ENCODE measurements at regions not wholly inside any gene's neighbourhood (a gene's known extent, or its start where the extent isn't known, plus 50 kb on each side); places are given as distances from the start of the nearest gene placed in this dataset.

DNA sequence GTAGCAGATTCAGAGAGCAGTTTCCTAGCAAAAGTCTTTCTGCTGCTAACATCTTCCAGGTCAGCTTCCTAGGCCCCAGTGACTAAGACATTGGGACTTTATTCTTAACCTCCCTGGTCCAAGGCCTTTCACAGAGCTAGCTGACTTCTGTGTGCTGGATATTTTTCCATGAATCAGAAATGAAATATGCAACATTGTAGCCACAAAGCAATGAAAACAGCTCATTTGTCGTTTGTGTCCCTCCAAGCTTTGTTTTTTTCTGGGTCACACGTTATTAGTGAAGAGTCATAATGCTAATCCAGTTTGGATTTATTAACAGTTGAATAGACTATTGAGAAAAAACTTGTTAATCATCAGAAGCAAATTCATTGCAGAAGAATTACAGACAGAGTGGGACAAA is 82.4 kb downstream of the ARF6 start:
- DNase-seq (no peak), ATAC-seq (no peak)
- in situ Hi-C loops (cut with MboI; ENCODE audit: low sequenced_read_pairs in 4 of 4) (no loop called here), intact Hi-C loops (cut with DNase I; ENCODE audit: low total_unique reads) (no loop called here)
- Histone ChIP-seq H3K27ac (no peak overlapping the region), H3K4me3 (no peak overlapping the region), H3K4me1 (peaks cover 29 to 30% of the 10 kb centered on the region in 2 donors), H3K9me3 (no peaks in the 10 kb centered on the region), H3K27me3 (no peaks in the 10 kb centered on the region), H3K36me3 (no peaks in the 10 kb centered on the region)
- TF ChIP-seq, protein P1, sequence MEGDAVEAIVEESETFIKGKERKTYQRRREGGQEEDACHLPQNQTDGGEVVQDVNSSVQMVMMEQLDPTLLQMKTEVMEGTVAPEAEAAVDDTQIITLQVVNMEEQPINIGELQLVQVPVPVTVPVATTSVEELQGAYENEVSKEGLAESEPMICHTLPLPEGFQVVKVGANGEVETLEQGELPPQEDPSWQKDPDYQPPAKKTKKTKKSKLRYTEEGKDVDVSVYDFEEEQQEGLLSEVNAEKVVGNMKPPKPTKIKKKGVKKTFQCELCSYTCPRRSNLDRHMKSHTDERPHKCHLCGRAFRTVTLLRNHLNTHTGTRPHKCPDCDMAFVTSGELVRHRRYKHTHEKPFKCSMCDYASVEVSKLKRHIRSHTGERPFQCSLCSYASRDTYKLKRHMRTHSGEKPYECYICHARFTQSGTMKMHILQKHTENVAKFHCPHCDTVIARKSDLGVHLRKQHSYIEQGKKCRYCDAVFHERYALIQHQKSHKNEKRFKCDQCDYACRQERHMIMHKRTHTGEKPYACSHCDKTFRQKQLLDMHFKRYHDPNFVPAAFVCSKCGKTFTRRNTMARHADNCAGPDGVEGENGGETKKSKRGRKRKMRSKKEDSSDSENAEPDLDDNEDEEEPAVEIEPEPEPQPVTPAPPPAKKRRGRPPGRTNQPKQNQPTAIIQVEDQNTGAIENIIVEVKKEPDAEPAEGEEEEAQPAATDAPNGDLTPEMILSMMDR (IDR thresholded peaks at IDR 0.05 in 4 of 5, conservative IDR thresholded peaks at IDR 0.05 in 1 of 5) = no peak
- TF ChIP-seq POLR2A (IDR thresholded peaks at IDR 0.05) = no peak

DNA sequence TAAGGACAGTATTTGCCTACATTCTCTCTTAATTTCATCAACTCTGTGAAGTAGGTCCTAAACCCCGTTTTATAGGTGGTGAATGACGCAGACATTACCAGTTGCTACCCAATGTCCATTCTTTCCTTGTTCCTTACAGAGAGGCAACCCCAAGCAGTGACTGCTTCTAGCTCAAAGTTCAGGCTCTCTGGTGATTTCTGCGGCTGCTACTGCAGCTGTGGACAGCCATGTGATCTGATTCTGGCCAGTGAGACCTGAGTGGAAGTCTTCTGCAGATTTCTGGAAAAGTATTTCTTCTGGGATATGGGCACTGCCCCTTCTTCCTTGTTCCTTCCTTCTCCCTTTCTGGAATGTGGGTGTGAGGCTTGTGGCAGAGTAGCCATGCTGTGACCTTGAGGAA is 82.9 kb downstream of the ARF6 start:
- H3K27me3 ChIP-seq = no peaks in the 10 kb centered on the region
- intact Hi-C loops (cut with DNase I; ENCODE audit: low total_unique reads) = no loop called here
- H3K4me3 ChIP-seq = no peak overlapping the region
- DNase-seq = no peak
- in situ Hi-C loops (cut with MboI; ENCODE audit: low sequenced_read_pairs in 4 of 4) = no loop called here
- ATAC-seq = no peak
- H3K9me3 ChIP-seq = no peaks in the 10 kb centered on the region
- no peak overlapping the region for H3K27ac ChIP-seq
- H3K4me1 ChIP-seq = peaks cover 26% of the 10 kb centered on the region in 2 donors
- TF ChIP-seq, protein P1 (IDR thresholded peaks at IDR 0.05 in 4 of 5, conservative IDR thresholded peaks at IDR 0.05 in 1 of 5) = no peak
- no peak for TF ChIP-seq POLR2A (IDR thresholded peaks at IDR 0.05)
- H3K36me3 ChIP-seq = no peaks in the 10 kb centered on the region

DNA sequence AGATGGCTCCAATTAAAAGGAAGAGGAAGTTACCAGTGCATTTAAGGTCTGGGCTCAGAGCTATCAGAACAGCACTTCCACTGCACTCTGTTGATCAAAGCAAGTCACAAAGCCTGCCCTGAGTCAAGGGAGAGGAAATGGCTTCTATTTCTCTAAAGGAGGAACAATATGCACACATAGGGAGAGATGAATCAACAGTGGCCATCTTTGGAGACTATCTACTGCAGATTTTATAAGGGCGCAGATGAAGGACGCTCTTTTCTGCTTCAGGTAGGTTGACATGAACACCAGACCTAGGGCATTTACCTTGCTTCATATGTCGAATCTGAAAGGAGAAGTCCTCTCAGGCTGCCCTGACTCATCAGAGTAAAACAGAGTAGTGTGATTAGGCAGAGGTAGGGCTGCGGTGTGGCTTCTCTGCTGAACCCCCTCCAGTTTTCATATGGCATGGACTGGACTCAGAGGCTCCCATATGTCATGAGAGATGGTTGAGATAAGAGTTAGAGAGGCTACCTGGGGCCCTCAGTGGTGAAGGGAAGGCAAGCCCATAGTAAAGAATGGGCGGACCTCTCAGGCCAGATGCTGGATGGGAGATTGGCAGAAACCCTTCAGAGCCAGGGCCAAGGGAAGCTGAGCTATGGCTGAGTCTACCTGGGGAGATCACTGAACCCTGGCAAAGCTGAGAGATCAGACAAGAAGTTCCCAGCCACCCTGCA is 84.4 kb downstream of the ARF6 start:
- ATAC-seq = no peak
- intact Hi-C loops (cut with DNase I; ENCODE audit: low total_unique reads) = no loop called here
- Histone ChIP-seq H3K4me1 (peaks cover 11 to 12% of the 10 kb centered on the region in 2 donors), H3K27me3 (no peaks in the 10 kb centered on the region), H3K36me3 (no peaks in the 10 kb centered on the region), H3K4me3 (no peak overlapping the region), H3K27ac (no peak overlapping the region), H3K9me3 (no peaks in the 10 kb centered on the region)
- no peak for TF ChIP-seq POLR2A (IDR thresholded peaks at IDR 0.05)
- TF ChIP-seq, protein P1 (IDR thresholded peaks at IDR 0.05 in 4 of 5, conservative IDR thresholded peaks at IDR 0.05 in 1 of 5) = no peak
- in situ Hi-C loops (cut with MboI; ENCODE audit: low sequenced_read_pairs in 4 of 4) = no loop called here
- no peak for DNase-seq

DNA sequence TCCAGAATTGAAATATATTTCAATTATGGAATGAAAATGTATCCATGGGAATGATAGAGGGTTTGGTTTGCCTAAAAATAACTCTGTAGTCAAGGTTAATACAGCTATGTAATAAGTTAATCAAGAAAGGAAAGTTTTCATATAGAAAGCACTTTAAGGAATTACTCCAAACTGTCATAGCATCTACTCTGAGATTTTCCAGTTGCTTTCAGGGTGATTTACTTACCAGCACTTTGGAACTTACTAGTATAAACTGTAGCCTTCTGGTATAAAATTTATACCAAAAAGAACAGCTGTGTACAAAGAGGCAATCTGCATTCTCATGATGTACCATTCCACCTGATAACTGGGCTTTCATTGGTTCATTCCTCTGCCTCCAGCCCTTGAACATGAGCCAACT is 87.1 kb downstream of the ARF6 start:
- no peak for ATAC-seq
- H3K27ac ChIP-seq = no peak overlapping the region
- TF ChIP-seq, protein P1 (IDR thresholded peaks at IDR 0.05 in 4 of 5, conservative IDR thresholded peaks at IDR 0.05 in 1 of 5) = no peak
- TF ChIP-seq POLR2A (IDR thresholded peaks at IDR 0.05) = no peak
- H3K4me1 ChIP-seq = no peaks in the 10 kb centered on the region
- intact Hi-C loops (cut with DNase I; ENCODE audit: low total_unique reads) (no loop called here), in situ Hi-C loops (cut with MboI; ENCODE audit: low sequenced_read_pairs in 4 of 4) (no loop called here)
- no peaks in the 10 kb centered on the region for H3K27me3 ChIP-seq
- no peak for DNase-seq
- no peaks in the 10 kb centered on the region for H3K9me3 ChIP-seq
- H3K36me3 ChIP-seq = no peaks in the 10 kb centered on the region
- H3K4me3 ChIP-seq = no peak overlapping the region

DNA sequence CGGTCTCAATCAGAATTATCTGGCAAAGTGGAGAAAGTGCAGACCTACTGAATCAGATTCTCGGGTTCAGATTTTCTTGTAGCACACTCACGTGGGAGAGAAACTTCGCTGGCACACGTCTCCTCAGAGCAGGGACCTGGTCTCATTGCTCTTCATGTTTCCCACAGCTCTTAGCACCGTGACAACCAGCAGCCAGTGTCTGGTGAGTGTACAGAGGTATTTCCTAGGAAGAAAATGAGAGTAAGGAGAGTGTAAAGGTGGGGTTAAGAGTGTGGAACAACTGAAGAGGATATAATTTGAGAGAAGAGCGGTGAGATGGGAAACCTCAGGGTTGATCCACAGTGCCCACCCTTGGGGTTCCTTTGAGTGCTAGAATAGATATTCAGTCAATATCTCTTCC is 89.2 kb downstream of the ARF6 start:
- Histone ChIP-seq H3K36me3 (no peaks in the 10 kb centered on the region), H3K4me1 (no peaks in the 10 kb centered on the region), H3K4me3 (peak overlapping the region in 1 of 4 donors; percentile 24), H3K9me3 (no peaks in the 10 kb centered on the region), H3K27ac (peak overlapping the region in 1 of 4 donors; percentile 10), H3K27me3 (no peaks in the 10 kb centered on the region)
- intact Hi-C loops (cut with DNase I; ENCODE audit: low total_unique reads) (no loop called here), in situ Hi-C loops (cut with MboI; ENCODE audit: low sequenced_read_pairs in 4 of 4) (no loop called here)
- no peak for ATAC-seq
- no peak for DNase-seq
- TF ChIP-seq, protein P1 (IDR thresholded peaks at IDR 0.05 in 4 of 5, conservative IDR thresholded peaks at IDR 0.05 in 1 of 5) = no peak
- no peak for TF ChIP-seq POLR2A (IDR thresholded peaks at IDR 0.05)

Measured in gastrocnemius medialis (tissue), 4 donors.